Adrenal gland (tissue), 5 donors: ENCODE measurements at regions not wholly inside any gene's neighbourhood (a gene's known extent, or its start where the extent isn't known, plus 50 kb on each side); places are given as distances from the start of the nearest gene placed in this dataset.

ENCODE experiments used
- CTCF ChIP-seq, 6 experiments: fragments of 450-650 bp in 4 of 6; fragments of 200-600 bp in 2 of 6; sonication (generic) in 1 of 6; IDR thresholded peaks; 1 replicate in 5 of 6; 2 replicates in 1 of 6; pipeline versions ENCODE4 v1.5.1 to v1.8.0; 2016 to 2021; ENCODE audit warnings: antibody characterized with exemption in 6 of 6, mild to moderate bottlenecking in 2 of 6, moderate library complexity in 1 of 6
- POLR2A ChIP-seq, 2 donors: fragments of 450-650 bp; IDR thresholded peaks; one replicate each; pipeline ENCODE4 v1.6.1; 2017; ENCODE audit warnings: antibody characterized with exemption in 2 of 2, mild to moderate bottlenecking in 2 of 2, moderate library complexity in 1 of 2
- donor health status: DM: no; HTN: no; CAD: no.

DNA sequence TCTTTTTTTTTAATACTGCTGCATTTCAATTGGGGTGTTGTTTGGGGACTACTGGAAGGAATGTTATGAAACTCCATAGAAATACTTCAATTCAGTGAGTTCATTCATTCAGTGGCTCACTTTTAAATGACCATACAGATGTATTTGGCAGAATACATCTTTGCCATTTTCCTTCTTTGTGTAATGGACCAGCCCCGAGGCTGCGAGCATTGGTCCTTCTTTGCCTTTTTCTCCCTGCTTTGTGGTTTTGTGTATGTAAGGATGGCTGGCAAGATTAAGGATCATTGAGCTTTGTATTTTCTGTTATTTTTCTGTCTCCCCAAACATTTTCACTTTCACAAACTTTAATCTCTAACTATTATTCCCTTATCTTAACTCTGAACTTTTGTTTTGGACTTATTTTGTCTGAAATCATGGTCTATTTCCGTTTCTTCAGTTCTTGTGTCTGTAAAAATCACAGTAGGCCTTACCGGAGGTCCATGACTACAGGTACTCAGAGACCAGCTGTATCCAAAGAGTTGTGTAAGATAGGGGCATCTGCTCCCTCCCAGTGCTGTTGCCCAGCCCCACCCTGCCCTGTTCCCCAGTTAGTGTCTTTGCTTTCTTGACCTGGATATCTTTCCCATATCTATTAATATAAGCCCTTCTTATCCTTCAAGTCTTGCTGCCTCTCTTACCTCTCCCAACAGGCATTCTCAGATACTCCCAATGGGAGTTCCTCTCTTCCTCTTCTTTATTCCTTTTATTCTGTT lies 154.3 kb upstream of the DMRT1 start:
- no peak for TF ChIP-seq CTCF (IDR thresholded peaks at IDR 0.05)
- no peak for TF ChIP-seq POLR2A (IDR thresholded peaks at IDR 0.05)
